ENCODE measurements at regions not wholly inside any gene's neighbourhood (a gene's known extent, or its start where the extent isn't known, plus 50 kb on each side); places are given as distances from the start of the nearest gene placed in this dataset.
A peak's percentile ranks its signal among the peaks of the same experiment; 100 is the strongest.

- Mint-ChIP-seq H3K27ac (ENCODE audit: unreplicated experiment) (no peak overlapping the region), H3K4me3 (no peak overlapping the region), H3K36me3 (ENCODE audit: low read depth) (no peaks in the 10 kb centered on the region), H3K27me3 (ENCODE audit: low read depth) (no peaks in the 10 kb centered on the region), H3K9me3 (no peaks in the 10 kb centered on the region), H3K4me1 (peaks cover 9% of the 10 kb centered on the region)
- DNase-seq (ENCODE audit: low read depth, low spot score): no peak
- no peak for TF ChIP-seq CTCF (conservative IDR thresholded peaks at IDR 0.05)
These were observed 77.0 kb upstream of the STX18 start for GRCh38 chr4:4618847-4619246.

GRCh38 chr4:4614925-4615678, 73.3 kb upstream of the STX18 start:
- Mint-ChIP-seq H3K27ac (ENCODE audit: unreplicated experiment) (peak overlapping the region; percentile 35), H3K27me3 (ENCODE audit: low read depth) (no peaks in the 10 kb centered on the region), H3K4me1 (peaks cover 8% of the 10 kb centered on the region), H3K9me3 (no peaks in the 10 kb centered on the region), H3K4me3 (no peak overlapping the region), H3K36me3 (ENCODE audit: low read depth) (no peaks in the 10 kb centered on the region)
- no peak for DNase-seq (ENCODE audit: low read depth, low spot score)
- TF ChIP-seq CTCF (conservative IDR thresholded peaks at IDR 0.05): no peak

- H3K27me3 Mint-ChIP-seq (ENCODE audit: low read depth): no peaks in the 10 kb centered on the region
- H3K9me3 Mint-ChIP-seq: no peaks in the 10 kb centered on the region
- H3K4me3 Mint-ChIP-seq: no peak overlapping the region
- DNase-seq (ENCODE audit: low read depth, low spot score): no peak
- TF ChIP-seq CTCF (conservative IDR thresholded peaks at IDR 0.05): no peak
- H3K4me1 Mint-ChIP-seq: peaks cover 4% of the 10 kb centered on the region
- H3K27ac Mint-ChIP-seq (ENCODE audit: unreplicated experiment): no peak overlapping the region
- no peaks in the 10 kb centered on the region for H3K36me3 Mint-ChIP-seq (ENCODE audit: low read depth)
These were observed 71.9 kb upstream of the STX18 start for GRCh38 chr4:4613641-4614286.

GRCh38 chr4:4613126-4613465, 71.2 kb upstream of the STX18 start:
- no peaks in the 10 kb centered on the region for H3K36me3 Mint-ChIP-seq (ENCODE audit: low read depth)
- no peaks in the 10 kb centered on the region for H3K9me3 Mint-ChIP-seq
- H3K4me3 Mint-ChIP-seq: no peak overlapping the region
- H3K4me1 Mint-ChIP-seq: peaks cover 4% of the 10 kb centered on the region
- H3K27me3 Mint-ChIP-seq (ENCODE audit: low read depth): no peaks in the 10 kb centered on the region
- no peak for DNase-seq (ENCODE audit: low read depth, low spot score)
- H3K27ac Mint-ChIP-seq (ENCODE audit: unreplicated experiment): no peak overlapping the region
- TF ChIP-seq CTCF (conservative IDR thresholded peaks at IDR 0.05): no peak

GRCh38 chr4:4610672-4611071, 68.8 kb upstream of the STX18 start:
- no peaks in the 10 kb centered on the region for H3K36me3 Mint-ChIP-seq (ENCODE audit: low read depth)
- no peaks in the 10 kb centered on the region for H3K9me3 Mint-ChIP-seq
- H3K4me1 Mint-ChIP-seq: peaks cover 8% of the 10 kb centered on the region
- H3K27me3 Mint-ChIP-seq (ENCODE audit: low read depth): no peaks in the 10 kb centered on the region
- no peak for DNase-seq (ENCODE audit: low read depth, low spot score)
- no peak for TF ChIP-seq CTCF (conservative IDR thresholded peaks at IDR 0.05)
- no peak overlapping the region for H3K27ac Mint-ChIP-seq (ENCODE audit: unreplicated experiment)
- H3K4me3 Mint-ChIP-seq: no peak overlapping the region

Data from neural crest cell (in vitro differentiated cells).